ENCODE measurements at regions not wholly inside any gene's neighbourhood (a gene's known extent, or its start where the extent isn't known, plus 50 kb on each side); places are given as distances from the start of the nearest gene placed in this dataset.

DNA sequence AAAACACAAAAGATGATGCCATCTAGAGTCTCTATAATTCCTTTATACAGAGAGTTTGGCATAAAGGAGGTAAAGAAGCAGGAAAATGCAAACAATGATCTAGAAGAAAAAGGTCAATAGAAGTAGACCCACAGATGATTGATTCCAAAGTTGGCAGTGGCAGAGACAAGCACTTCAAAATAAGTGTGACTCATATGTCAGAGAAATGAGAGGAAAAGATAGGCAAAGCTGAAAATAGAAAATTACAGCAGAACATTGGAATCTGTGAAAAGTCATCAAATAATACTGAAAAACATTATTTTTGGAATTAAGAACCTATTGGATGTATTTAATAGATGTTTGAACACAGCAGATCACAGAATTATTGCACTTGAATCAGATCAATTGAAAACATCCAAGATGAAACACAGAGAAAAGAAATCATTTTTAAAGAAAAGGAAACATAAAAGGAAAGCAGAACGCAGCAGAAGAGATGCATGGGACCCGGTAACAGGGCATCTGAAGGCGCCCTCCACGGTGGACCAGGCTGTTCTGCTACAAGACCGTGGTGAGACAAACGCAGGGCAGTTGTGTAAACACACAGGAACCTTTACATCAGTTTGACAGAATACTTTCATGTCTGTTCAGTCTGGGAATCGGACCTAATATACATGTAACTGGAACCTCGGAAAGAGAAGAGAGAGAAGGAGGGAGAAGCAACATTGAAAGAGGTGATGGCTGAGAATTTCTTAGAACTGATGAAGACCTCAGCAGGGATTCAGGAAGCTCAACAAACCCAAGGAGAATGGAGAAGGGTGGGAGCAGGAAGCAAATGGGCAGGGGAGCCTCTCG is 74.6 kb upstream of the GPC1 start:
- ChIA-PET CTCF (no interaction called here), POLR2A (no interaction called here)
- H3K4me3 ChIP-seq (ENCODE audit: control insufficient read depth in 1 of 7, extremely low read depth in 1 of 7, insufficient read depth in 4 of 7, low read depth in 2 of 7, low read length in 6 of 7): no peak overlapping the region
- DNase-seq: no peak
- H3K9me3 ChIP-seq (ENCODE audit: control extremely low read depth in 1 of 5, control insufficient read depth in 4 of 5, insufficient read depth in 2 of 5, low read depth in 1 of 5, low read length in 4 of 5): peaks cover 1 to 27% (median 12%) of the 10 kb centered on the region in 5 experiments
- WGBS (ENCODE audit: insufficient coverage): 97% methylated on average over 8 of the region's 9 CpGs
- H3K4me1 ChIP-seq (ENCODE audit: control extremely low read depth in 1 of 4, control insufficient read depth in 4 of 4, insufficient read depth in 4 of 4, low read length in 3 of 4): no peaks in the 10 kb centered on the region
- no peak overlapping the region for H3K27ac ChIP-seq (ENCODE audit: insufficient read depth in 1 of 2, low read depth in 1 of 2, low read length in 2 of 2, poor library complexity in 1 of 2, severe bottlenecking in 2 of 2)
- no peaks in the 10 kb centered on the region for H3K27me3 ChIP-seq (replicated peaks in 2 of 5; ENCODE audit: control insufficient read depth in 4 of 5, insufficient read depth in 5 of 5, low read length in 4 of 5)
- H3K36me3 ChIP-seq (ENCODE audit: control insufficient read depth in 4 of 4, insufficient read depth in 4 of 4, low read length in 3 of 4): no peaks in the 10 kb centered on the region

DNA sequence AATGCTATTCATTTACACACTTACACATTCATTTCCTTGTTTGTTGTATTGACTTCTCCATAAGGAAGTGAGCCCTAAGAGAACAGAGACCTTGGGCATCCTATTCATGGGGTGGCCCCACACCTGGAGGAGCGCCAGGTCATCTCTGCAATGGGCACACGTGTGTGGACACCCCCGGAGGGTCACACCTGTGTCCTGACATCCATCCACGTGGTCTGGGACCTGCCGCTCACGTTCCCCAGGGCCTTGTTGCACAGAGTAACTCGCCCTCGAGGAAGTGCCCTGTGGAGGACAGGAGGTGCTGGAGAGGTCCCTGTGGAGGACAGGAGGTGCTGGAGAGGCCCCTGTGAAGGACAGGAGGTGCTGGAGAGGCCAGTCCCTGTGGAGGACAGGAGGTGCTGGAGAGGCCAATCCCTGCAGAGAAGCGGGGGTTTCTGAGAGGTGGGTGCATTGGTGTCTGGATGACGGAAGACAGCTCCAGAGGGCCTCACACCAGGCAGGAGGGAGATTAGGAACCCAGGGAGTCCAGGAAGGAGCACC is 73.2 kb upstream of the GPC1 start:
- Histone ChIP-seq H3K27me3 (replicated peaks in 2 of 5; ENCODE audit: control insufficient read depth in 4 of 5, insufficient read depth in 5 of 5, low read length in 4 of 5) (no peaks in the 10 kb centered on the region), H3K4me3 (ENCODE audit: control insufficient read depth in 1 of 7, extremely low read depth in 1 of 7, insufficient read depth in 4 of 7, low read depth in 2 of 7, low read length in 6 of 7) (no peak overlapping the region), H3K36me3 (ENCODE audit: control insufficient read depth in 4 of 4, insufficient read depth in 4 of 4, low read length in 3 of 4) (no peaks in the 10 kb centered on the region), H3K27ac (ENCODE audit: insufficient read depth in 1 of 2, low read depth in 1 of 2, low read length in 2 of 2, poor library complexity in 1 of 2, severe bottlenecking in 2 of 2) (no peak overlapping the region), H3K9me3 (ENCODE audit: control extremely low read depth in 1 of 5, control insufficient read depth in 4 of 5, insufficient read depth in 2 of 5, low read depth in 1 of 5, low read length in 4 of 5) (peaks cover 1 to 27% (median 12%) of the 10 kb centered on the region in 5 experiments), H3K4me1 (ENCODE audit: control extremely low read depth in 1 of 4, control insufficient read depth in 4 of 4, insufficient read depth in 4 of 4, low read length in 3 of 4) (no peaks in the 10 kb centered on the region)
- WGBS (ENCODE audit: insufficient coverage): 91% methylated on average over 10 of the region's 10 CpGs
- DNase-seq: no peak
- ChIA-PET POLR2A (no interaction called here), CTCF (no interaction called here)

- no peaks in the 10 kb centered on the region for H3K27me3 ChIP-seq (replicated peaks in 2 of 5; ENCODE audit: control insufficient read depth in 4 of 5, insufficient read depth in 5 of 5, low read length in 4 of 5)
- H3K36me3 ChIP-seq (ENCODE audit: control insufficient read depth in 4 of 4, insufficient read depth in 4 of 4, low read length in 3 of 4): no peaks in the 10 kb centered on the region
- H3K9me3 ChIP-seq (ENCODE audit: control extremely low read depth in 1 of 5, control insufficient read depth in 4 of 5, insufficient read depth in 2 of 5, low read depth in 1 of 5, low read length in 4 of 5): peaks cover 1 to 27% (median 12%) of the 10 kb centered on the region in 5 experiments
- no peak for DNase-seq
- ChIA-PET CTCF (no interaction called here), POLR2A (no interaction called here)
- 87% methylated on average over 21 of the region's 28 CpGs for WGBS (ENCODE audit: insufficient coverage)
- H3K4me1 ChIP-seq (ENCODE audit: control extremely low read depth in 1 of 4, control insufficient read depth in 4 of 4, insufficient read depth in 4 of 4, low read length in 3 of 4): no peaks in the 10 kb centered on the region
- H3K4me3 ChIP-seq (ENCODE audit: control insufficient read depth in 1 of 7, extremely low read depth in 1 of 7, insufficient read depth in 4 of 7, low read depth in 2 of 7, low read length in 6 of 7): no peak overlapping the region
- H3K27ac ChIP-seq (ENCODE audit: insufficient read depth in 1 of 2, low read depth in 1 of 2, low read length in 2 of 2, poor library complexity in 1 of 2, severe bottlenecking in 2 of 2): no peak overlapping the region
Observed at GRCh38 chr2:240362826-240363745, 72.4 kb upstream of the GPC1 start.

DNA sequence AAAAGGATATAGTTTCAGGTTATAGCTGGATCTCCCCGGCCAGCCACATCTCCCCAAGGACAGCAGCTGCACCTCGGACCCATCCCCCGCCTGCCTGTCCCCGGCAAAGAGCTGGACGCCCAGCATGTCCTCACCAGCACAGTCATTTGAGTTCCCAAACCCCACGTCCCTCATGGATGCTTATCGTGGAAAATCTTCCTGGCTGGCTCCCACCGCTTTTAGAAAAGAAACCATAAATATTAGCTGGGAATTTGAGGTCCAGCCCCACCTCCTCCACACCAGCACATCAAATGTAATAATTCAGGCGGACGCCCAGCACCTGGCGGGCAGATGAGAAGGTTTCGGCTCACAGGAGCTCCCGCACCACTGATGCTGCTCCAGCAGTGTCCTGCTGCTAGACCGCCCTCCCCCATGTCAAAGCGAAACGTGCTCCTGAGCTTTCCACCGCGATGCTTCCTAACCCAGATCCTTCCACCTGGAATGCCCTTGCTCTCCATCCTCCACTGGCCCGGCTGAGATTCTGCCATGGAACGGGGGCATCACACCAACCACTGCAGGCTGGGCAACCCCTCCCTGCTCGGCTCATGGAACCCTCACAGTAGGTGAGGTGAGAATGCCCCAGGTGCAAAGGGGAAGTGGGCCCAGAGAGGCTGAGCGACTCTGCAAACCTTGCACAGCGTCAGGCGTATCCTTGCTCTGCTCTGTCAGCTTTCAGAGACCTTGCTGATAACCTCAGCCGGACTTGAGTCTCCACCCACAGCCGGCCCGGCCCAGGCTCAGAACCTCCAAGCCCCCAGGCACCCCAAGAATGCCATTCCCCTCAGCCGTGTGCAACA is 71.5 kb upstream of the GPC1 start:
- H3K4me3 ChIP-seq (ENCODE audit: control insufficient read depth in 1 of 7, extremely low read depth in 1 of 7, insufficient read depth in 4 of 7, low read depth in 2 of 7, low read length in 6 of 7): no peak overlapping the region
- CTCF ChIA-PET: no interaction called here
- peaks cover 1 to 27% (median 12%) of the 10 kb centered on the region in 5 experiments for H3K9me3 ChIP-seq (ENCODE audit: control extremely low read depth in 1 of 5, control insufficient read depth in 4 of 5, insufficient read depth in 2 of 5, low read depth in 1 of 5, low read length in 4 of 5)
- no peaks in the 10 kb centered on the region for H3K36me3 ChIP-seq (ENCODE audit: control insufficient read depth in 4 of 4, insufficient read depth in 4 of 4, low read length in 3 of 4)
- POLR2A ChIA-PET: no interaction called here
- no peaks in the 10 kb centered on the region for H3K27me3 ChIP-seq (replicated peaks in 2 of 5; ENCODE audit: control insufficient read depth in 4 of 5, insufficient read depth in 5 of 5, low read length in 4 of 5)
- no peak overlapping the region for H3K27ac ChIP-seq (ENCODE audit: insufficient read depth in 1 of 2, low read depth in 1 of 2, low read length in 2 of 2, poor library complexity in 1 of 2, severe bottlenecking in 2 of 2)
- DNase-seq: no peak
- no peaks in the 10 kb centered on the region for H3K4me1 ChIP-seq (ENCODE audit: control extremely low read depth in 1 of 4, control insufficient read depth in 4 of 4, insufficient read depth in 4 of 4, low read length in 3 of 4)
- WGBS (ENCODE audit: insufficient coverage): 86% methylated on average over 26 of the region's 28 CpGs

GRCh38 chr2:240364582-240364960 is 70.9 kb upstream of the GPC1 start:
- POLR2A ChIA-PET: no interaction called here
- Histone ChIP-seq H3K4me1 (ENCODE audit: control extremely low read depth in 1 of 4, control insufficient read depth in 4 of 4, insufficient read depth in 4 of 4, low read length in 3 of 4) (no peaks in the 10 kb centered on the region), H3K27ac (ENCODE audit: insufficient read depth in 1 of 2, low read depth in 1 of 2, low read length in 2 of 2, poor library complexity in 1 of 2, severe bottlenecking in 2 of 2) (no peak overlapping the region), H3K27me3 (replicated peaks in 2 of 5; ENCODE audit: control insufficient read depth in 4 of 5, insufficient read depth in 5 of 5, low read length in 4 of 5) (no peaks in the 10 kb centered on the region), H3K36me3 (ENCODE audit: control insufficient read depth in 4 of 4, insufficient read depth in 4 of 4, low read length in 3 of 4) (no peaks in the 10 kb centered on the region), H3K4me3 (ENCODE audit: control insufficient read depth in 1 of 7, extremely low read depth in 1 of 7, insufficient read depth in 4 of 7, low read depth in 2 of 7, low read length in 6 of 7) (no peak overlapping the region), H3K9me3 (ENCODE audit: control extremely low read depth in 1 of 5, control insufficient read depth in 4 of 5, insufficient read depth in 2 of 5, low read depth in 1 of 5, low read length in 4 of 5) (peaks cover 1 to 23% (median 11%) of the 10 kb centered on the region in 5 experiments)
- CTCF ChIA-PET: no interaction called here
- WGBS (ENCODE audit: insufficient coverage): 91% methylated on average over 5 of the region's 16 CpGs
- no peak for DNase-seq

DNA sequence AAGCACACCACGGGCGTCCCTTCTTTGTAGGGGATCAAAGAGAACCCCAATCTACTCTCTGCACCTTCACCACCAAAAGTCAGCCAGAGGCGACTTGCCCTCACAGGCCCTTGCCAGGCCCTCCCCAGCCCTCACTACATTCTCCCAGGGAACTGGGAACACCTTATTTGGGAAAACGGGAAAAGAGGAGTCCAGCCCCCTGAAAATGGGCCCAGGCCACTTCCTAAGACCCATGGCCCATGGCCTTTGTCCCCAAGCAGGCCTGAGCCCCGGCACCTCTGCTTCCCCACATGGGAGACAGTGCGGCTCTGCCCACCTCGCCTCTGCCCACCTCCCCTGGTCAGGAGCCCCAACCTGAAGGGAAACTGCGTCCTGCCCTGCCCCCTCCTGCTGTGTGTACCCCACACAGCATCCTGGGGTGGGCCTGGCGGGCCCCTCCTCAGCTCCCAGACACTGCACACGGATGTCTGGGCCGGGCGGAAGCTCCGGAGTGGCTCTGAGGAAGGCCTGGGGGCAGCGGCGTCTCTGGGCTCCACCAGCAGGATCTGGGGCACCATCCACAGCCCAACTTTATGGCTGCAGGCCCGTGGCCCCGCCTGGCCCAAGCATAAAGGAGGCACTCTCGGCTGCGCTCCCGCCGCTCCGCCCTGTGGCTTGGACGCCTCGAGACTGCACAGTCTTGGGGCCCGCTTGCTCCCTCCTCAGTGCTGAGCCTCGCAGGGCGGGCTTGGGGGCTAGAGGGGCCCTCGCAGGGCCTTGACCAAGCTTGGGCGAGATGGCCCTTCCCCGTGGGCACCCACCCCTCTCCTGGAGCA is 70.3 kb upstream of the GPC1 start:
- Histone ChIP-seq H3K4me3 (ENCODE audit: control insufficient read depth in 1 of 7, extremely low read depth in 1 of 7, insufficient read depth in 4 of 7, low read depth in 2 of 7, low read length in 6 of 7) (no peak overlapping the region), H3K36me3 (ENCODE audit: control insufficient read depth in 4 of 4, insufficient read depth in 4 of 4, low read length in 3 of 4) (no peaks in the 10 kb centered on the region), H3K9me3 (ENCODE audit: control extremely low read depth in 1 of 5, control insufficient read depth in 4 of 5, insufficient read depth in 2 of 5, low read depth in 1 of 5, low read length in 4 of 5) (peaks cover 1 to 18% (median 9%) of the 10 kb centered on the region in 5 experiments), H3K4me1 (ENCODE audit: control extremely low read depth in 1 of 4, control insufficient read depth in 4 of 4, insufficient read depth in 4 of 4, low read length in 3 of 4) (no peaks in the 10 kb centered on the region), H3K27me3 (replicated peaks in 2 of 5; ENCODE audit: control insufficient read depth in 4 of 5, insufficient read depth in 5 of 5, low read length in 4 of 5) (no peaks in the 10 kb centered on the region), H3K27ac (ENCODE audit: insufficient read depth in 1 of 2, low read depth in 1 of 2, low read length in 2 of 2, poor library complexity in 1 of 2, severe bottlenecking in 2 of 2) (no peak overlapping the region)
- ChIA-PET CTCF (no interaction called here), POLR2A (no interaction called here)
- WGBS (ENCODE audit: insufficient coverage): 94% methylated on average over 25 of the region's 30 CpGs
- DNase-seq: no peak

Data from common myeloid progenitor, CD34-positive (primary cell).